SU-DHL-6 (cell line): ENCODE measurements at regions not wholly inside any gene's neighbourhood (a gene's known extent, or its start where the extent isn't known, plus 50 kb on each side); places are given as distances from the start of the nearest gene placed in this dataset.

Source experiments
- CTCF ChIP-seq: fragments of 200-600 bp; sonication (generic); IDR thresholded peaks from one replicate; pipeline ENCODE4 v1.5.1; 2017; ENCODE audit warnings: antibody characterized with exemption, mild to moderate bottlenecking, low read length, moderate library complexity; ENCODE audit not compliant: insufficient read depth, poor library complexity, severe bottlenecking
- EZH2phosphoT487 ChIP-seq: fragments of 200-600 bp; sonication (generic), shearing (Covaris generic); conservative IDR thresholded peaks from 2 replicates; pipeline ENCODE4 v1.6.1; 2018; ENCODE audit warnings: mild to moderate bottlenecking, antibody characterized with exemption, low read length, moderate library complexity, mixed read lengths

- TF ChIP-seq CTCF (no peak), EZH2phosphoT487 (no peak)
Observed at GRCh38 chr4:180812783-180813182, 1430.4 kb upstream of the TENM3 start.
